Nephron (organoid): ENCODE measurements at regions not wholly inside any gene's neighbourhood (a gene's known extent, or its start where the extent isn't known, plus 50 kb on each side); places are given as distances from the start of the nearest gene placed in this dataset.
A peak's percentile ranks its signal among the peaks of the same experiment; 100 is the strongest.

Experiments
- H3K27ac Mint-ChIP-seq, 3 experiments: 2 replicates each; pipeline ENCODE4 v1.8.0; 2020; ENCODE audit warnings: mixed read lengths in 3 of 3, mild to moderate bottlenecking in 2 of 3, moderate library complexity in 1 of 3
- H3K27me3 Mint-ChIP-seq: 2 replicates; pipeline ENCODE4 v1.8.0; 2021; ENCODE audit warnings: low read depth, mild to moderate bottlenecking, moderate library complexity, mixed read lengths
- H3K36me3 Mint-ChIP-seq: 2 replicates; pipeline ENCODE4 v1.8.0; 2020; ENCODE audit warnings: low read depth, mixed read lengths
- H3K4me1 Mint-ChIP-seq: 2 replicates; pipeline ENCODE4 v1.8.0; 2020; ENCODE audit warnings: mixed read lengths
- H3K4me3 Mint-ChIP-seq, 3 experiments: 2 replicates each; pipeline ENCODE4 v1.8.0; 2020; ENCODE audit warnings: mild to moderate bottlenecking in 3 of 3, mixed read lengths in 3 of 3, moderate library complexity in 2 of 3
- H3K9me3 Mint-ChIP-seq: 2 replicates; pipeline ENCODE4 v1.8.0; 2020; ENCODE audit warnings: mixed read lengths
- CTCF ChIP-seq, 3 experiments: fragments of 200-600 bp; sonication (generic); IDR thresholded peaks; one replicate each; pipeline ENCODE4 v1.5.0; 2021; ENCODE audit warnings: antibody characterized with exemption in 3 of 3; ENCODE audit not compliant: unreplicated experiment in 3 of 3

GRCh38 chr13:55190996-55191395, 1949.7 kb upstream of the PRR20A start:
- peaks cover 11% of the 10 kb centered on the region for H3K9me3 Mint-ChIP-seq
- H3K4me1 Mint-ChIP-seq: no peaks in the 10 kb centered on the region
- no peak for TF ChIP-seq CTCF (IDR thresholded peaks at IDR 0.05; ENCODE audit: unreplicated experiment in 3 of 3)
- H3K36me3 Mint-ChIP-seq: no peaks in the 10 kb centered on the region
- H3K27ac Mint-ChIP-seq: no peak overlapping the region
- H3K4me3 Mint-ChIP-seq: no peak overlapping the region
- no peaks in the 10 kb centered on the region for H3K27me3 Mint-ChIP-seq

- Mint-ChIP-seq H3K4me3 (no peak overlapping the region), H3K9me3 (peaks cover 13% of the 10 kb centered on the region), H3K4me1 (no peaks in the 10 kb centered on the region), H3K27me3 (no peaks in the 10 kb centered on the region), H3K27ac (no peak overlapping the region), H3K36me3 (no peaks in the 10 kb centered on the region)
- TF ChIP-seq CTCF (IDR thresholded peaks at IDR 0.05; ENCODE audit: unreplicated experiment in 3 of 3): peak; percentile 32 to 48 (median 33)
Observed at GRCh38 chr13:55199134-55199533, 1941.6 kb upstream of the PRR20A start.

DNA sequence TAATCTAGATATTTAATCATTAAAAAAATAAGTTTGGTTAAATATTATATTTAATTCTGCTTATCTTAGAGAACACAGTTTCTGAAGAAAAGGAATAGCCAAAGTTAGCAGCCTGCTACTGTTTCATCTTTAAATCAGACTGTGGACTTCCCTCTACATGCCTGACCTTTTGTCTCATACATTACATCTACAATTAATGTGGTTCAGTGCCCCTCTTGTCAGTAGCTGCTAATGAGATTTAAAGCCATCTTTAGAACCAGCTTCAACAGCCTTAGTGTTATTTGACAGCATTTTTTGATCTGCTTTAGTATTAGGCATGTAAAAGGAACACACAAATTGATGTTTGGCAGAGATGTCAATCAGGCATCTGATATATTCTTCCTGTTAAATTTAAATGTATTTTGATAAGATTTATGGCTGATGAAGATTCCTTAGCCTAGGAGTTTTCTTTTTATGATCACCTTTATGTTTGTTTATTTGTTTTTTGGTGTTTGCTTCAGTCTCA, 1925.8 kb upstream of the PRR20A start:
- Mint-ChIP-seq H3K4me3 (no peak overlapping the region), H3K4me1 (no peaks in the 10 kb centered on the region), H3K27me3 (no peaks in the 10 kb centered on the region), H3K36me3 (no peaks in the 10 kb centered on the region), H3K9me3 (no peaks in the 10 kb centered on the region), H3K27ac (no peak overlapping the region)
- TF ChIP-seq CTCF (IDR thresholded peaks at IDR 0.05; ENCODE audit: unreplicated experiment in 3 of 3): no peak

GRCh38 chr13:55219538-55219937, 1921.2 kb upstream of the PRR20A start:
- H3K36me3 Mint-ChIP-seq: no peaks in the 10 kb centered on the region

GRCh38 chr13:55229906-55230569, 1910.7 kb upstream of the PRR20A start:
- Mint-ChIP-seq H3K27me3 (no peaks in the 10 kb centered on the region), H3K4me1 (no peaks in the 10 kb centered on the region)

More at GRCh38 chr13:55219538-55219937, 1921.2 kb upstream of the PRR20A start:
- Mint-ChIP-seq H3K4me1 (no peaks in the 10 kb centered on the region), H3K4me3 (no peak overlapping the region), H3K27me3 (no peaks in the 10 kb centered on the region), H3K27ac (no peak overlapping the region), H3K9me3 (no peaks in the 10 kb centered on the region)
- no peak for TF ChIP-seq CTCF (IDR thresholded peaks at IDR 0.05; ENCODE audit: unreplicated experiment in 3 of 3)

More at GRCh38 chr13:55229906-55230569, 1910.7 kb upstream of the PRR20A start:
- Mint-ChIP-seq H3K4me3 (no peak overlapping the region), H3K36me3 (no peaks in the 10 kb centered on the region), H3K9me3 (no peaks in the 10 kb centered on the region), H3K27ac (no peak overlapping the region)
- TF ChIP-seq CTCF (IDR thresholded peaks at IDR 0.05; ENCODE audit: unreplicated experiment in 3 of 3): no peak
